GM12892 (cell line): ENCODE measurements at regions not wholly inside any gene's neighbourhood (a gene's known extent, or its start where the extent isn't known, plus 50 kb on each side); places are given as distances from the start of the nearest gene placed in this dataset.

Experiments
- DNase-seq: peaks from one replicate; pipeline ENCODE4 v3.0.0; 2011; ENCODE audit not compliant: insufficient read length
- FAIRE-seq: peaks from 2 replicates; lab custom pipeline; 2011; peaks lifted over from hg19 to GRCh38; lab: Jason Lieb, UNC
- POLR2A ChIP-seq: IDR thresholded peaks from 2 replicates; pipeline ENCODE4 v1.6.1; 2011; ENCODE audit warnings: low read depth, low read length, control low read depth
- POLR2AphosphoS5 ChIP-seq: IDR thresholded peaks from 2 replicates; pipeline ENCODE4 v1.6.1; 2011; ENCODE audit warnings: low read depth, low read length, control low read depth
- TAF1 ChIP-seq: IDR thresholded peaks from 2 replicates; pipeline ENCODE4 v1.6.1; 2011; ENCODE audit warnings: low read depth, mild to moderate bottlenecking, control low read depth, low read length, borderline replicate concordance

GRCh38 chr12:125738211-125738610, 673.0 kb downstream of the AACS start:
- no peak for FAIRE-seq
- TF ChIP-seq POLR2AphosphoS5 (no peak), TAF1 (no peak), POLR2A (no peak)
- DNase-seq, result no peak

- DNase-seq (no peak), FAIRE-seq (no peak)
- TF ChIP-seq POLR2A (no peak), POLR2AphosphoS5 (no peak), TAF1 (no peak)
Measured at GRCh38 chr12:125742413-125742812, 677.2 kb downstream of the AACS start.

- FAIRE-seq, result no peak
Measured at GRCh38 chr12:125744201-125744600, 679.0 kb downstream of the AACS start.

GRCh38 chr12:125755512-125755911, 690.3 kb downstream of the AACS start:
- TF ChIP-seq TAF1, result no peak
- TF ChIP-seq POLR2A, result no peak
- TF ChIP-seq POLR2AphosphoS5, result no peak
- DNase-seq (no peak), FAIRE-seq (no peak)

More at GRCh38 chr12:125744201-125744600, 679.0 kb downstream of the AACS start:
- no peak for DNase-seq
- TF ChIP-seq POLR2A (no peak), POLR2AphosphoS5 (no peak), TAF1 (no peak)

GRCh38 chr12:125766091-125766490, 700.9 kb downstream of the AACS start:
- TF ChIP-seq TAF1, result no peak
- TF ChIP-seq POLR2A, result no peak
- no peak for TF ChIP-seq POLR2AphosphoS5
- FAIRE-seq, result no peak
- no peak for DNase-seq

- no peak for FAIRE-seq
- TF ChIP-seq TAF1 (no peak), POLR2AphosphoS5 (no peak), POLR2A (no peak)
- no peak for DNase-seq
Measured at GRCh38 chr12:125772403-125772802, 707.2 kb downstream of the AACS start.

- DNase-seq, result peak; percentile 19
- no peak for TF ChIP-seq TAF1
- TF ChIP-seq POLR2AphosphoS5, result no peak
- no peak for TF ChIP-seq POLR2A
- FAIRE-seq, result peak; percentile 66
Measured at GRCh38 chr12:125773033-125773640, 707.9 kb downstream of the AACS start.

GRCh38 chr12:125775507-125775906, 710.3 kb downstream of the AACS start:
- FAIRE-seq, result no peak
- TF ChIP-seq TAF1, result no peak
- TF ChIP-seq POLR2A, result no peak
- no peak for TF ChIP-seq POLR2AphosphoS5
- no peak for DNase-seq

GRCh38 chr12:125776212-125776611, 711.0 kb downstream of the AACS start:
- no peak for FAIRE-seq
- no peak for DNase-seq
- TF ChIP-seq POLR2A (no peak), TAF1 (no peak)

GRCh38 chr12:125786143-125786542, 720.9 kb downstream of the AACS start:
- DNase-seq (no peak), FAIRE-seq (no peak)
- TF ChIP-seq TAF1 (no peak), POLR2A (no peak), POLR2AphosphoS5 (no peak)

GRCh38 chr12:125794401-125794800, 729.2 kb downstream of the AACS start:
- no peak for DNase-seq
- no peak for TF ChIP-seq POLR2AphosphoS5
- no peak for TF ChIP-seq POLR2A
- no peak for TF ChIP-seq TAF1
- no peak for FAIRE-seq

GRCh38 chr12:125797421-125798175, 732.4 kb downstream of the AACS start:
- FAIRE-seq (no peak), DNase-seq (no peak)
- TF ChIP-seq POLR2AphosphoS5, result no peak
- TF ChIP-seq TAF1, result no peak
- TF ChIP-seq POLR2A, result no peak
